EH (cell line): ENCODE measurements at regions not wholly inside any gene's neighbourhood (a gene's known extent, or its start where the extent isn't known, plus 50 kb on each side); places are given as distances from the start of the nearest gene placed in this dataset.
"Not testable (repeated sequence)": the region's sequence is repeated elsewhere in the genome, so short reads cannot be mapped to it uniquely, and the experiment has no call there.

Experiments used
- DNase-seq: peaks from one replicate; pipeline ENCODE4 v3.0.0-alpha.2; 2015; ENCODE audit warnings: low read depth

- DNase-seq = no peak
Observed at GRCh38 chr3:157920822-157921700, 185.2 kb downstream of the SHOX2 start.

- no peak for DNase-seq
Observed at GRCh38 chr3:157919319-157919887, 186.8 kb downstream of the SHOX2 start.

GRCh38 chr3:157918402-157918801, 187.8 kb downstream of the SHOX2 start:
- no peak for DNase-seq

- peak; percentile 11 for DNase-seq
Observed at GRCh38 chr3:157916672-157917071, 189.5 kb downstream of the SHOX2 start.

- peak; percentile 40 for DNase-seq
Observed at GRCh38 chr3:157914882-157915281, 191.3 kb downstream of the SHOX2 start.

GRCh38 chr3:157913741-157914150, 192.5 kb downstream of the SHOX2 start:
- peak; percentile 60 for DNase-seq

- DNase-seq = no peak
Observed at GRCh38 chr3:157912514-157913451, 193.4 kb downstream of the SHOX2 start.

- peak; percentile 60 for DNase-seq
Observed at GRCh38 chr3:157906627-157907026, 199.6 kb downstream of the SHOX2 start.

GRCh38 chr3:157905885-157906284, 200.3 kb downstream of the SHOX2 start:
- DNase-seq = no peak

GRCh38 chr3:157902680-157903079, 203.5 kb downstream of the SHOX2 start:
- not testable (repeated sequence) for DNase-seq

GRCh38 chr3:157888040-157888439, 218.2 kb downstream of the SHOX2 start:
- no peak for DNase-seq

GRCh38 chr3:157876556-157876955, 229.7 kb downstream of the SHOX2 start:
- no peak for DNase-seq

GRCh38 chr3:157872902-157873301, 233.3 kb downstream of the SHOX2 start:
- peak; percentile 38 for DNase-seq

- DNase-seq = no peak
Observed at GRCh38 chr3:157871838-157872460, 234.3 kb downstream of the SHOX2 start.

- DNase-seq = no peak
Observed at GRCh38 chr3:157871248-157871647, 235.0 kb downstream of the SHOX2 start.

- no peak for DNase-seq
Observed at GRCh38 chr3:157868946-157869345, 237.3 kb downstream of the SHOX2 start.

- peak; percentile 85 for DNase-seq
Observed at GRCh38 chr3:157868196-157868595, 238.0 kb downstream of the SHOX2 start.

- DNase-seq = no peak
Observed at GRCh38 chr3:157865352-157866000, 240.7 kb downstream of the SHOX2 start.

GRCh38 chr3:157861076-157861765, 245.0 kb downstream of the SHOX2 start:
- peak; percentile 37 for DNase-seq

- no peak for DNase-seq
Observed at GRCh38 chr3:157859541-157859940, 246.7 kb downstream of the SHOX2 start.

- DNase-seq = peak; percentile 52
Observed at GRCh38 chr3:157858821-157859220, 247.4 kb downstream of the SHOX2 start.
